ENCODE measurements at regions not wholly inside any gene's neighbourhood (a gene's known extent, or its start where the extent isn't known, plus 50 kb on each side); places are given as distances from the start of the nearest gene placed in this dataset.

DNA sequence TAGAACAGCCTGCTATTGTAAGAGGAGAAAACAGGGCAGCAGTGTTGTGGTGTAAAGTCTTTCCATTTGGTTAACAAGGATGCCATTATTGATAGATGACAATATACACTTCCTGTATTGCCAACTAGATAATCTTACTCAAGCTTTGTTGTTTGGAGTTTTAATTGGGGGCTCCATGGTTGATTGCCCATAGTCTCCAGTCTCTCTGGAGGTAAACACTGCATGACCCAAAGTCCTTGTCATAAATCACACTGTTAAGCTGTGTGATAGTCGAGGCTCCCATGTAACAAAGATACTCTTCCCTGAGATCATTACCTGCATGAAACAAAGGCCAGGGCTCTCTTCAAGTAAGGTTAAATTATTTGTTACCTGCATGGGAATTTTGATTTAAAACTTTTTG lies 394.6 kb downstream of the C4orf33 start:
- TF ChIP-seq EZH2 (IDR thresholded peaks at IDR 0.05) (no peak), POLR2AphosphoS5 (IDR thresholded peaks at IDR 0.05; ENCODE audit: borderline replicate concordance, low read depth, low read length) (no peak)

Measured in SK-N-MC (cell line).